Superior temporal gyrus (tissue), 1 donor: ENCODE measurements at regions not wholly inside any gene's neighbourhood (a gene's known extent, or its start where the extent isn't known, plus 50 kb on each side); places are given as distances from the start of the nearest gene placed in this dataset.

Source experiments
- DNase-seq: peaks from one replicate; pipeline ENCODE4 v3.0.0-alpha.2; 2016; ENCODE audit errors: extremely low spot score

GRCh38 chr12:74906224-74906623, 303.4 kb downstream of the KCNC2 start:
- no peak for DNase-seq

- DNase-seq, result no peak
Measured at GRCh38 chr12:74910831-74911230, 298.8 kb downstream of the KCNC2 start.

GRCh38 chr12:74914378-74914777, 295.3 kb downstream of the KCNC2 start:
- DNase-seq, result no peak

- DNase-seq, result no peak
Measured at GRCh38 chr12:74915718-74916117, 293.9 kb downstream of the KCNC2 start.

- no peak for DNase-seq
Measured at GRCh38 chr12:74917743-74918142, 291.9 kb downstream of the KCNC2 start.

GRCh38 chr12:74918291-74918690, 291.3 kb downstream of the KCNC2 start:
- no peak for DNase-seq

GRCh38 chr12:74922117-74922516, 287.5 kb downstream of the KCNC2 start:
- DNase-seq, result no peak

GRCh38 chr12:74922642-74923041, 287.0 kb downstream of the KCNC2 start:
- no peak for DNase-seq

- no peak for DNase-seq
Measured at GRCh38 chr12:74941670-74942069, 268.0 kb downstream of the KCNC2 start.

- no peak for DNase-seq
Measured at GRCh38 chr12:74945771-74946198, 263.9 kb downstream of the KCNC2 start.

GRCh38 chr12:74953697-74954096, 255.9 kb downstream of the KCNC2 start:
- no peak for DNase-seq

- no peak for DNase-seq
Measured at GRCh38 chr12:74957231-74957630, 252.4 kb downstream of the KCNC2 start.

GRCh38 chr12:74957634-74958033, 252.0 kb downstream of the KCNC2 start:
- no peak for DNase-seq

GRCh38 chr12:74959657-74960056, 250.0 kb downstream of the KCNC2 start:
- no peak for DNase-seq

- no peak for DNase-seq
Measured at GRCh38 chr12:74963304-74963703, 246.3 kb downstream of the KCNC2 start.

- no peak for DNase-seq
Measured at GRCh38 chr12:74963867-74964331, 245.7 kb downstream of the KCNC2 start.

- no peak for DNase-seq
Measured at GRCh38 chr12:74964390-74964789, 245.2 kb downstream of the KCNC2 start.

GRCh38 chr12:74971201-74971600, 238.4 kb downstream of the KCNC2 start:
- DNase-seq, result no peak

- no peak for DNase-seq
Measured at GRCh38 chr12:74977832-74978481, 231.7 kb downstream of the KCNC2 start.

- no peak for DNase-seq
Measured at GRCh38 chr12:74980510-74980909, 229.1 kb downstream of the KCNC2 start.

- no peak for DNase-seq
Measured at GRCh38 chr12:74981541-74981940, 228.1 kb downstream of the KCNC2 start.

GRCh38 chr12:74983917-74984316, 225.7 kb downstream of the KCNC2 start:
- DNase-seq, result no peak

GRCh38 chr12:74984631-74985030, 225.0 kb downstream of the KCNC2 start:
- DNase-seq, result no peak
